SHP77 (cell line): ENCODE measurements at regions not wholly inside any gene's neighbourhood (a gene's known extent, or its start where the extent isn't known, plus 50 kb on each side); places are given as distances from the start of the nearest gene placed in this dataset.

ENCODE experiments used
- DNase-seq, 2 experiments: peaks; one replicate each; lab custom pipeline; 2025; lab: John Stamatoyannopoulos, UW

- DNase-seq, result no peak
Observed at GRCh38 chr13:46975173-46975572, 78.3 kb upstream of the HTR2A start.

GRCh38 chr13:46968450-46968849 lies 71.6 kb upstream of the HTR2A start:
- no peak for DNase-seq

DNA sequence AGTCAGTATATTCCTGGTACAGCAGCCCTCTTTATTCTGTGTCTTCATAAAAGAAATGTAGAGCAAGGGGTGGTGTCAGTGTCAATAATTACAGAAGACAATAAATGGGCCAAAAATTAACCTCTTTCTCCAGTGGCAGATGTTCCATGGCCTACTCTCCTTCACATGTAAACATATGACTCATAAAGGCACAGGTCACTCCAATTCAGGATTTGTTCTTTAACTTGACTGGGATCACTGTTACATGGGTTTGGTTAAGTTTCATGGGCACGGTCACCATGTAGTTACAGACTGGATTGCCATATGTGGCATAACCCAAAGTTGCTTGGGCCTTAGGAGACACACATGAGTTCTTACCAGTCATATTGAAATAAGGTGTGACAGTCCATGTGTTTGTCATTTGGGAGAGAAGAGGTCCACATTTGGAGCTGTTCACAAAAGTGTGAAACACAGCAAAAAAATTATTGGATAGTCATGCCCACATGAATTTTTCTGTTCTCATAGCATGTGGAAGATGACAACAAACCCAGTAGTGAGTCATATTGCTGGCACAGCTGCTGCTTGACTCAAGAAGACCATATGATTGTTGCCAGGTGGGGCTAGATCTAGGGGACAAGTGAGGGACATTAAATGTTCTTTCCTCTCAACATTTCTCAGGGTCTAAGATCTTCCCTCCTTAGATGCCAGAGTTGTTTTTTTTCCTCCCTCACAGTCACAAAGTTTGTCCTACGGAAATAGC lies 68.1 kb upstream of the HTR2A start:
- no peak for DNase-seq

DNA sequence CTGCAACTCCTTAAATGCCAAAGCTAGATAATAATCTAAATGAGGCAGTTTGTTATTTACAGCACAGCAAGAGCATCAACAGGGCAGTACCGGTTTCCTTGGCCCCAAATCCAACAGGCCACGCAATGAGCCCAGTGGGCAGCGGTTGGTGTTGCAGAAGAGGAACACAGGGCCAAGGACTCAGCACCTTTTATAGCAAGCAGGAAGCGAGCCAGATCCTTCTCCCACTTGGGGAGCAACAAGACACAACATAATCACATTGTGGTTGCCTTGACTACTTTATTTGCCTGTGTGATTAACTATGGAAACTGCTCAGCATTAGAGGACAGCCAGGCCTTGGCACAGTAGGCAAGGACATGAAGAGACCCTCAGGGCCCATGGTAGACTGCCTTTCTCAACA lies 67.1 kb upstream of the HTR2A start:
- no peak for DNase-seq

- DNase-seq, result no peak
Observed at GRCh38 chr13:46962281-46962941, 65.6 kb upstream of the HTR2A start.

GRCh38 chr13:46961719-46962118 lies 64.9 kb upstream of the HTR2A start:
- DNase-seq, result no peak

GRCh38 chr13:46953941-46954340 lies 57.1 kb upstream of the HTR2A start:
- no peak for DNase-seq

DNA sequence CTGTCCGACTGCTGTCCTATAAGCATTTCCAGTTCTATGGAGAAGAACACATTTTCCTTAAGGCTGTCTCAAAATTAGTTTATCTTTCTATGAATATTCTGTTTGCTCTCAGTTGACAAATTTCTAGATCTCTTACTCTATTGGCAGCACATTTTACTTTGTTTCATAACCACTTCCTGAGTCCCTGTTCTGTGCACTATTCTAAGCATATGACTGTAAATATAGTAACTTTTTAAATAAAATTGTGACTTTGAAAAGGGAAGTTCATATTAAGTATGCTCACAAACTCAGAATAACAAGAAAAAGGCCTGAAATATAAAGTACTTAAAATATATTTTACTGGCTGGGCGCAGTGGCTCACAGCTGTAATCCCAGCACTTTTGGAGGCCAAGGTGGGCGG lies 56.5 kb upstream of the HTR2A start:
- DNase-seq, result no peak

- no peak for DNase-seq
Observed at GRCh38 chr13:46951516-46951915, 54.7 kb upstream of the HTR2A start.

DNA sequence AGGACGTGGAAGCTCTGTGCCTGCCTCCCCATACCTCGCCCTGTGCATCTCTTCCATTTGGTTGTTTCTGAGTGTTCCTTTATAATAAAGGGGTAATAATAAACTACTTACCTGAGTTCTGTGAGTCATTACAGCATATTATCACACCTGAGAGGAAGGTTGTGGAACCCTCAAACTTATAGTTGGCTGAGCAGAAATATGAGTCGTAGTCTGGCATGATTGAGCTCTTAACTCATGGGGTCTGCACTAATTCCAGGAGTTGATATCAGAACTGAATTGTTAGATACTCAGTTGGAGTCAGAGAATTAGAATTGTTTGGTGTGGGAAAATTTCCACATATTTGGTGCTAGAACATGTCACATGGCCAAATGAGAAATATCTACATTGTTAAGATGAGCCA lies 52.4 kb upstream of the HTR2A start:
- DNase-seq, result no peak

DNA sequence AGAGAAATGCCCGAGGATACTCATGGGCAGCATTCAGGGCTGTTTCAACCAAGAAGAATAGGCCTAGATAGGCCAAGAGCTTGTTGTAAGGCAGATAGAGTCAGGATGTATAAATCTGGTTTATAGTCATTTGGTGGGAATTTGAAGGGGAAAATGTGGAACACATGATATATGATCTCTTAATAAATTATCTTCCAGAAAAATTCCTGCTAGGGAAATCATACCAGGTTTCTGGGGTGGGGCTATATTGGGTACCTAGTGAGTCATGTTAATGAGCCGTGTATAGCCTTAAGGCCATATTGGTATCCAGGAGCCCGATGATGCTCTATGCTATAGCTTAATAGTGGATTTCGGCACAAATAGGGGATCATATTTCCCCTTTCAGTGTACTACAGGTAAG lies 51.5 kb upstream of the HTR2A start:
- no peak for DNase-seq

DNA sequence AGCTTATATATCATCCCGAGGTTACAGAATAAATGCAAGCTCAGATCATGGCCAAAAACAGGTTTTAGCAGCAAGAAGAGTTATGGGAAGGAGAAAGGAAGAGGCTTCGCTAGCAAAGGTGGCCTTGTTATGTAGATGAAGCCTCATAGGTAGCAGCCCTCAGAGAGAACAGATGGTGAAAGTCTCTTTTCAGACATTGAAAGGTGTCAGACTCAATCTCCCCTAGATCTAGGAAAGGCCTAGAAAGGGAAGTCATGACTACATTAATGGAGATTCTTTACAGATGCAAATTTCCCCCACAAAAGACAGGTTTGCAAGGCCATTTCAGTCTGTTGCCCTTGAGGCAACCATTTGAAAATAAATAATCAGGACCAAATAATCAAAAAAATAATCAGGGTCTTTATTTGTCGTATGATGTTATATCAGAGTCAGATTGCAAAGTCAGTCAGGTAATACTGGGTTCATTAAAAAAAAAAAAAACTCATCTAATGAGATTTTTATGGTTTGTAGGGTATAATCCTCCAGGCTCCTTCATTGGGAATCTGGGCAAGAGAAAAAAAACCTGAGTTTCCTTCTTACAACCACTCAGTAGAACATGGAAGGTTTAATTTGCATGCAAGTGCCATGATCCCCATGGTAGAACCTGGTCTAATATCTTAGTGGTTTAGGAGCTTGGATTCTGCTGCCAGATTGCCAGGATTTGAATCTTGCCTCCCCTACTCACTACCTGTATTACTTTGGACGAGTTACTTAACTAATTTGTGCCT lies 50.8 kb upstream of the HTR2A start:
- DNase-seq, result no peak
